Left lung (tissue), 4 donors: ENCODE measurements at regions not wholly inside any gene's neighbourhood (a gene's known extent, or its start where the extent isn't known, plus 50 kb on each side); places are given as distances from the start of the nearest gene placed in this dataset.

Experiments
- ATAC-seq: fragments of 200-7000 bp; cut with Tn5 transposase; one replicate; pipeline ENCODE4 v1.9.1; 2020; ENCODE audit warnings: moderate library complexity
- DNase-seq, 4 donors: peaks; one replicate each; pipeline ENCODE4 v3.0.0-alpha.2; 2013 to 2020
- H3K27ac ChIP-seq, 2 donors: fragments of 200-600 bp; sonication (generic) in 1 of 2; one replicate each; pipeline versions ENCODE4 v1.5.0 to v1.8.0; 2020 to 2021
- H3K27me3 ChIP-seq, 2 donors: fragments of 200-600 bp; sonication (generic) in 1 of 2; one replicate each; pipeline versions ENCODE4 v1.5.0 to v1.8.0; 2020 to 2021
- H3K36me3 ChIP-seq, 2 donors: fragments of 200-600 bp; sonication (generic) in 1 of 2; one replicate each; pipeline versions ENCODE4 v1.5.0 to v1.8.0; 2020 to 2021
- H3K4me1 ChIP-seq, 2 donors: fragments of 200-600 bp; one replicate each; pipeline ENCODE4 v1.8.0; 2021
- H3K4me3 ChIP-seq, 2 donors: fragments of 200-600 bp; sonication (generic) in 1 of 2; one replicate each; pipeline versions ENCODE4 v1.5.0 to v1.8.0; 2020 to 2021; ENCODE audit warnings: mild to moderate bottlenecking in 1 of 2
- H3K9me3 ChIP-seq, 2 donors: fragments of 200-600 bp; sonication (generic) in 1 of 2; one replicate each; pipeline versions ENCODE4 v1.5.0 to v1.8.0; 2020 to 2021
- intact Hi-C, 2 donors: fragments of 100-400 bp; cut with DNase I; formaldehyde crosslinking; loops; one replicate each; pipeline versions ENCODE4 v1.11.2 to v1.14.2; 2022
- TF ChIP-seq, protein P1 (sequence below), 2 donors: fragments of 200-600 bp; sonication (generic) in 1 of 2; IDR thresholded peaks; one replicate each; pipeline versions ENCODE4 v1.5.0 to v1.8.0; 2021; ENCODE audit warnings: antibody characterized with exemption in 2 of 2
- donor health status: DM: no; HTN: yes; CAD: no.
- donor health status: DM: no; HTN: no; CAD: no.

DNA sequence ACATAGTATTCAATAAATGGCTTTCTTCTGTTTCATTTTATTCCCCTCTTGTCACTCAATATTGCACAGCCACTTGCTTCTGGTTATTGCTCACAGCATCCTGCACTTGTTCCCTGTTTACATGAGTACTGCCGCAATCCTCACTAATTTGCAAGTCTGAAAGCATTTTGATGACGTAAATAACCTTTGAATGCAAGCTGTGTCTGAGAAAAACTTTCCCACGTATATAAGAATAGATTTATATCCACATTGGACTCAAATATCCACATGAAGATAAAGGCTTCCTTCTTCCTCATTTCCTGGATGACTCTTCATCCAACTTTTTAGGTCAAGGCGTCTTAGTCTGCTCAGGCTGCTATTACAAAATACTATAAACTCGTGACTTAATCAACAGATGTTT lies 88.2 kb upstream of the DAP start:
- H3K9me3 ChIP-seq = no peaks in the 10 kb centered on the region
- H3K27me3 ChIP-seq = no peaks in the 10 kb centered on the region
- intact Hi-C loops = no loop called here
- peaks cover 0 to 4% of the 10 kb centered on the region in 2 donors for H3K4me1 ChIP-seq
- DNase-seq (no peak), ATAC-seq (no peak)
- H3K4me3 ChIP-seq = no peak overlapping the region
- TF ChIP-seq, protein P1, sequence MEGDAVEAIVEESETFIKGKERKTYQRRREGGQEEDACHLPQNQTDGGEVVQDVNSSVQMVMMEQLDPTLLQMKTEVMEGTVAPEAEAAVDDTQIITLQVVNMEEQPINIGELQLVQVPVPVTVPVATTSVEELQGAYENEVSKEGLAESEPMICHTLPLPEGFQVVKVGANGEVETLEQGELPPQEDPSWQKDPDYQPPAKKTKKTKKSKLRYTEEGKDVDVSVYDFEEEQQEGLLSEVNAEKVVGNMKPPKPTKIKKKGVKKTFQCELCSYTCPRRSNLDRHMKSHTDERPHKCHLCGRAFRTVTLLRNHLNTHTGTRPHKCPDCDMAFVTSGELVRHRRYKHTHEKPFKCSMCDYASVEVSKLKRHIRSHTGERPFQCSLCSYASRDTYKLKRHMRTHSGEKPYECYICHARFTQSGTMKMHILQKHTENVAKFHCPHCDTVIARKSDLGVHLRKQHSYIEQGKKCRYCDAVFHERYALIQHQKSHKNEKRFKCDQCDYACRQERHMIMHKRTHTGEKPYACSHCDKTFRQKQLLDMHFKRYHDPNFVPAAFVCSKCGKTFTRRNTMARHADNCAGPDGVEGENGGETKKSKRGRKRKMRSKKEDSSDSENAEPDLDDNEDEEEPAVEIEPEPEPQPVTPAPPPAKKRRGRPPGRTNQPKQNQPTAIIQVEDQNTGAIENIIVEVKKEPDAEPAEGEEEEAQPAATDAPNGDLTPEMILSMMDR (IDR thresholded peaks at IDR 0.05) = no peak
- no peaks in the 10 kb centered on the region for H3K36me3 ChIP-seq
- H3K27ac ChIP-seq = no peak overlapping the region

- no peak for DNase-seq
- intact Hi-C loops = no loop called here
- Histone ChIP-seq H3K36me3 (no peaks in the 10 kb centered on the region), H3K4me3 (no peak overlapping the region), H3K27ac (no peak overlapping the region), H3K4me1 (no peaks in the 10 kb centered on the region), H3K9me3 (peaks cover 0 to 2% of the 10 kb centered on the region in 2 donors), H3K27me3 (no peaks in the 10 kb centered on the region)
- ATAC-seq = no peak
- TF ChIP-seq, protein P1 (IDR thresholded peaks at IDR 0.05) = no peak
Observed at GRCh38 chr5:10844016-10844415, 83.0 kb upstream of the DAP start.

GRCh38 chr5:10842823-10843222 lies 81.8 kb upstream of the DAP start:
- intact Hi-C loops = no loop called here
- no peak for DNase-seq

DNA sequence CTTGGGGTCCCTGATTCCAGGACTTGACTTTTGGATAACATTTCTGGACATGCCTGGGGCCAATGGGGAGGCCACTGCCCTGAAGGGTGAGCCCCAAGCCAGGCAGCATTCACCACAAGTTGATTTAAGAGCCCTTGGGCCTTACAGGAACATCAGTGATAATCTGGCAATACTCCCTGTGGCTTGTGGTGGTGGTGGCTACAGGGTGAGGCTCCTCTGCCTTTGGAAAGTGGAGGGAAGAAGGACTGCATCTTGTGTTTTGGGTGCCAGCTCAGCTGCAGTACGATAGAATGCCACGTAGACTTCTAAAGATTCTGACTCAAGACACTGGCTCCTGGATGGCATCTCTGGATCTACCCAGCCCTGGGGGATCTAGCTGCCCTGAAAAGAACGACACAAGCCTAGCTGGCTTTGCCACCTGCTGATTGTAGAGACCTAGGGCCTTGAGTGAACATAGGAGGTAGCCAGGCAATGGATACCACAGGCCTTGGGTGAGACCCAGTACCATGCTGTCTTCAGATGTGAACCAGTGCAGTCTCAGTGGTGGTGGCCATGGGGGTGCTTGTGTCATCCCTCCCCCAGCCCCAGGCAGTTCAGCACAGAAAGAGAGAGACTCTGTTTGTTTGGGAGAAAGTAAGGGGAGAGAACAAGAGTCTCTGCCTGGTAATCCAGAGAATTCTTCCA lies 79.0 kb upstream of the DAP start:
- H3K27me3 ChIP-seq = no peaks in the 10 kb centered on the region
- no peaks in the 10 kb centered on the region for H3K4me1 ChIP-seq
- no peak for ATAC-seq
- no peak for DNase-seq
- peaks cover 0 to 2% of the 10 kb centered on the region in 2 donors for H3K9me3 ChIP-seq
- no peak overlapping the region for H3K4me3 ChIP-seq
- H3K27ac ChIP-seq = no peak overlapping the region
- TF ChIP-seq, protein P1 (IDR thresholded peaks at IDR 0.05) = no peak
- intact Hi-C loops = no loop called here
- H3K36me3 ChIP-seq = no peaks in the 10 kb centered on the region

More at GRCh38 chr5:10842823-10843222, 81.8 kb upstream of the DAP start:
- Histone ChIP-seq H3K4me3 (no peak overlapping the region), H3K36me3 (no peaks in the 10 kb centered on the region), H3K9me3 (peaks cover 0 to 2% of the 10 kb centered on the region in 2 donors), H3K27me3 (no peaks in the 10 kb centered on the region), H3K27ac (no peak overlapping the region), H3K4me1 (no peaks in the 10 kb centered on the region)
- TF ChIP-seq, protein P1 (IDR thresholded peaks at IDR 0.05) = no peak
- ATAC-seq = no peak

- no peaks in the 10 kb centered on the region for H3K36me3 ChIP-seq
- H3K4me3 ChIP-seq = no peak overlapping the region
- DNase-seq = no peak
- peaks cover 0 to 2% of the 10 kb centered on the region in 2 donors for H3K9me3 ChIP-seq
- H3K27me3 ChIP-seq = no peaks in the 10 kb centered on the region
- ATAC-seq = no peak
- no peaks in the 10 kb centered on the region for H3K4me1 ChIP-seq
- H3K27ac ChIP-seq = no peak overlapping the region
- TF ChIP-seq, protein P1 (IDR thresholded peaks at IDR 0.05) = no peak
- intact Hi-C loops = no loop called here
Observed at GRCh38 chr5:10839118-10839517, 78.1 kb upstream of the DAP start.
